ENCODE measurements at regions not wholly inside any gene's neighbourhood (a gene's known extent, or its start where the extent isn't known, plus 50 kb on each side); places are given as distances from the start of the nearest gene placed in this dataset.

DNA sequence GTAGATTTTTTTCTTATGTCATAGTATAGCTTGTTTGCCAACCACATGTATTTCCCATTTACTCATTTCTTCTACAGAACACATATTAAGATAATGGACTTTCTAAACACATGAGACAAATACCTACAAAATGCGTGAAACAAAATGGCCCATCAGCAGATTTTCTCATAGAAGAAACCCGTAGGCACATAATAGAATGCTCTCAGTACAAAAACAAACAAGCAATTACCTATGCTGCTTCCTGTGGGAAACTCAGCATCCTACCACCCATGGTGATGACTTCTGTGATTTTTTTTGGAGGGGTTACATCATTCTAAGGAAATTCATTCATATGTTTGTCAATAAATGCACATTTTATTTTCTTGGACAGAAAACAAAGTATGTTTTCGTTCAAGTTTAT lies 343.6 kb downstream of the SPRY1 start:
- DNase-seq: no peak

GRCh38 chr4:123741906-123742305 lies 345.3 kb downstream of the SPRY1 start:
- DNase-seq: no peak

- no peak for DNase-seq
Measured at GRCh38 chr4:123743848-123744247, 347.3 kb downstream of the SPRY1 start.

GRCh38 chr4:123744664-123745290 lies 348.2 kb downstream of the SPRY1 start:
- DNase-seq: no peak

- DNase-seq: no peak
Measured at GRCh38 chr4:123747016-123747415, 350.4 kb downstream of the SPRY1 start.

- no peak for DNase-seq
Measured at GRCh38 chr4:123748806-123749205, 352.2 kb downstream of the SPRY1 start.

- DNase-seq: no peak
Measured at GRCh38 chr4:123749383-123749782, 352.8 kb downstream of the SPRY1 start.

GRCh38 chr4:123750044-123750443 lies 353.4 kb downstream of the SPRY1 start:
- no peak for DNase-seq

DNA sequence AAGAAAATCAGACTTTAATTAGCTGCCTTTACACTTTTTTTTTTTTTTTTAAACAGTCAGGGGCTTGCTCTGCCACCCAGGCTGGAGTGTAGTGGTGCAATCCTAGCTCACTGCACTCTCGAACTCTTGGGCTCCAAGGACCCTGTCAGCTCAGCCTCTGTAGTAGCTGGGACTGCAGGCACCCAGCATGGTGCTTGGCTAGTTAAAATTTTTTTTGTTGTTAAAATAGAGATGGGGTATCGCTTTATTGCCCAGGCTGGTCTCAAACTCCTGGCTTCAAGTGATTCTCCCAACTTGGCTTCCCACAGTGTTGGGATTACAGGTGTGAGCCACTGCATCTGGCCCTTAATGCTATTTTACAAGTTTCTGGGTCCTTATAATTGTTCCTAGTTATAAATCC lies 359.1 kb downstream of the SPRY1 start:
- DNase-seq: no peak

GRCh38 chr4:123767806-123768205 lies 371.2 kb downstream of the SPRY1 start:
- DNase-seq: no peak

- no peak for DNase-seq
Measured at GRCh38 chr4:123770884-123771283, 374.3 kb downstream of the SPRY1 start.

GRCh38 chr4:123776267-123776666 lies 379.7 kb downstream of the SPRY1 start:
- no peak for DNase-seq

DNA sequence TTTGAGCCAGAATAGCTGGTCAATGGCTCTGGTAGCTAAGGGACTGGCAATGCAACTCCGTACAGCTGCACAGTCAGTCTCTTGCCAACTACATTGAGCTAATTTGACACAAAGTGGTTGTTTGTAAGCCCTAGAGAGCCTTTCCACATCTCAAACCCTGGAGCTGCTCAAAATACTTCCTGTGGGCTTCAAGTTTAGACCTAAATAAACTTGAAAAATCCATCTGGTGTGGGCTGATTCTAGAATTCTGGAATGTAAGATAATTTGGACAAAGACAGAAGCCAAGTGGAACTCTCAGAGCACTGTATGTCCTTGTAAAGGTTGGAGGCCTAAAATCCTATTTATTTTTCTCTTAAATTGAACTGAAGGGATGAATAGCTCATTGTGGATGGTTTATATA lies 380.8 kb downstream of the SPRY1 start:
- peak in 6 of 56 donors; percentile 2 to 24 (median 10) for DNase-seq

DNA sequence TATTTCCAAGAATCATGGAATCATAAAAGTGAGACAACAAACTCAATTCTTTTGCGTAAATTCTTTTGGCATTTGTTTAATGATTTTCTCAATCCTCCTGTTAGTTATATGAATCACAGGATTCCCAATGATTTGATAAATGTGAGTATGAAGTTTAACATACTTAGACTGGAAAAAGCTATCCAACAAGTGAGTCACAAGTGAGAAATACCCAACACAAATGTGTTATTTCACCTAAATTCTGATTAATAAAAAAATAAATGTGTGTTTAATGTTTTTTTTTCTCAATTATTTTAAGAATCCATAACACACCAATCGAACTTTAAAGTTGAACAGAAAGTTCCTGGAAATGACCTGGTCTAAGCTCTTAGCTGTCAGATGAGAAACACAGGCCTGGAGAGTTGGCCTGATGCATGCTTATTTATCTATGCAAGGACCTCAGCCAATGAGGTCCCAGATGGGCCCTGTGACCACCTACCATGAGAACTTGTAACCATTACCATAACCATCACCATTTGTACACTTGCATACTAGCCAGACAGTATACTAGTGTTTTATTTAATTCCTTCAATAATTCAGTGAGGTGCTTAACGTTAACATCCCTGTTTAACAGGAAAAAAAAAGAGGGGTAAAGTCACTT lies 386.7 kb downstream of the SPRY1 start:
- no peak for DNase-seq

GRCh38 chr4:123783921-123784320 lies 387.3 kb downstream of the SPRY1 start:
- no peak for DNase-seq

GRCh38 chr4:123784626-123785025 lies 388.0 kb downstream of the SPRY1 start:
- no peak for DNase-seq

- peak in 1 of 56 donors; percentile 2 for DNase-seq
Measured at GRCh38 chr4:123785538-123785937, 388.9 kb downstream of the SPRY1 start.

DNA sequence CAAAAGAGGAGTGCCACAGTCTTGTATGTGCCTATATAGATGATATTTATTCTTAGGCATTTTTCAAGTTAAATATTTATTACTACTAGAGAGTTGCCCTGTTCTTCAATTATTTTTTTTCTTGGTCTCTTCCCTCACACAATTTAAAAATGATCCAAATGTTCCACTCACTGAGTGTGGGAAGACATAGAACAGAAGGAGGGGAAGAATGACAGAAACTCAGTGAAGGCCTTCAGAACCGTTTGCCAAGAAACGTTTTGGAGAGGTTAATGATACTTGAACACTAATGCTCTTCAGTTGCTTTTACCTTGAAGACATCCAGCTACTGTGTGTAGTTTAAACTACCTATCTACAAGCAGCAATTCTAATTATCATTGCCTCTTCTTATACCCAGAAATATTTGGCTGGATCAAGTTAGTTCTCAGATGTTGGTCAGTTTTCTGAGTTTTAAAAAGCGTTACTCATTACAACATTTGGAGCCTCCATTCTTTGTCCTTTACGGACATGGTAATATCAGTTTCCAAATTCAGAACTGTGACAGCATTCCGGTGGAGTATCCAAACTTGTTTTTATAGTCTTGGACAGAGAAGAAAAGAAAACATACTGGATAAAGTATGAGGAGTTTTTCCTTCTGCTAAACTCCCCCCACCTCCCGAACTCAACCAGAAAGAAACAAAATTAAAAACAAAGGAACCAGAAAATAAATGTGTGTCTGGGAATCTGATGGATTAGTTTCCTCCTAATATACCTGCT lies 389.7 kb downstream of the SPRY1 start:
- DNase-seq: no peak

GRCh38 chr4:123786920-123787319 lies 390.3 kb downstream of the SPRY1 start:
- no peak for DNase-seq

- DNase-seq: no peak
Measured at GRCh38 chr4:123787512-123788080, 391.0 kb downstream of the SPRY1 start.

GRCh38 chr4:123788577-123788976 lies 392.0 kb downstream of the SPRY1 start:
- DNase-seq: no peak

DNA sequence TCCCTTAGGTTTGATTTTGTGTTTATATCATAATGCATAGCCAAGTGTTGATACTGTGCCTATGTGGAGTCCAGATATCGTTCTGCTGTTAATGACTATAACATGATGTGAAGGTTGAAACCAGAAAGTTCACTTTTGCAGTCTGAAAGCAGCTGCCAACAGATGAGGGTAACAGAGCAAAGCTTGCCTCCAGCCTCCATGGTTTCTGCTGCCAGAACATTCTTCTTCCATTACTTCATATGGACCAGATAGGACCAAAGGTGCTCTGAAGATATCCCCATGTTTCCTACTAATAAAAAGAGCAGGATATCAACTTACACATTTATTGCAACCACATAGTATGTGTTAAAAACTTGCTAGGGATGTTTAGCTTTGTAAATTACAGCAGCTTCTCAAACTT lies 394.1 kb downstream of the SPRY1 start:
- no peak for DNase-seq
